Prostate gland (tissue), 2 donors: ENCODE measurements at regions not wholly inside any gene's neighbourhood (a gene's known extent, or its start where the extent isn't known, plus 50 kb on each side); places are given as distances from the start of the nearest gene placed in this dataset.

ENCODE experiments used
- DNase-seq: peaks from one replicate; pipeline ENCODE4 v3.0.0-alpha.2; 2019; ENCODE audit warnings: low spot score
- H3K27ac ChIP-seq, 2 donors: fragments of 200-600 bp; sonication (generic); 2 replicates each; pipeline ENCODE4 v1.5.1; 2017 to 2019
- H3K27me3 ChIP-seq: fragments of 200-600 bp; sonication (generic); replicated peaks from 2 replicates; pipeline ENCODE4 v1.5.1; 2019; ENCODE audit not compliant: insufficient read depth
- H3K36me3 ChIP-seq, 2 donors: fragments of 200-600 bp; sonication (generic); 1 replicate in 1 of 2; 2 replicates in 1 of 2; pipeline versions ENCODE4 v1.5.1 to v1.8.1; 2017 to 2019
- H3K4me1 ChIP-seq: fragments of 200-600 bp; sonication (generic); replicated peaks from 2 replicates; pipeline ENCODE4 v1.5.1; 2019
- H3K4me3 ChIP-seq, 2 donors: fragments of 200-600 bp; sonication (generic); 2 replicates each; pipeline ENCODE4 v1.5.1; 2017 to 2019
- H3K9me3 ChIP-seq: fragments of 200-600 bp; sonication (generic); 2 replicates; pipeline ENCODE4 v1.5.1; 2017
- POLR2A ChIP-seq: fragments of 450-650 bp; IDR thresholded peaks from one replicate; pipeline ENCODE4 v1.6.1; 2016; ENCODE audit warnings: antibody characterized with exemption, mild to moderate bottlenecking
- POLR2AphosphoS5 ChIP-seq: sonication (generic); formaldehyde crosslinking; IDR thresholded peaks from one replicate; pipeline ENCODE4 v1.6.1; 2017; ENCODE audit warnings: antibody characterized with exemption
- WGBS: methylation state at CpG from one replicate; pipeline ENCODE4 v1.1.5; 2018; 5-methylcytosine and 5-hydroxymethylcytosine counted together
- intact Hi-C: fragments of 100-400 bp; cut with DNase I; formaldehyde crosslinking; loops from one replicate; pipeline ENCODE4 v1.14.2; 2022
- TF ChIP-seq, protein P1 (sequence below), 4 experiments: fragments of 200-600 bp in 2 of 4; fragments of 450-650 bp in 2 of 4; sonication (generic) in 2 of 4; IDR thresholded peaks; 1 replicate in 3 of 4; 2 replicates in 1 of 4; pipeline ENCODE4 v1.5.1; 2016 to 2019; ENCODE audit warnings: antibody characterized with exemption in 4 of 4, mild to moderate bottlenecking in 2 of 4, moderate library complexity in 2 of 4

DNA sequence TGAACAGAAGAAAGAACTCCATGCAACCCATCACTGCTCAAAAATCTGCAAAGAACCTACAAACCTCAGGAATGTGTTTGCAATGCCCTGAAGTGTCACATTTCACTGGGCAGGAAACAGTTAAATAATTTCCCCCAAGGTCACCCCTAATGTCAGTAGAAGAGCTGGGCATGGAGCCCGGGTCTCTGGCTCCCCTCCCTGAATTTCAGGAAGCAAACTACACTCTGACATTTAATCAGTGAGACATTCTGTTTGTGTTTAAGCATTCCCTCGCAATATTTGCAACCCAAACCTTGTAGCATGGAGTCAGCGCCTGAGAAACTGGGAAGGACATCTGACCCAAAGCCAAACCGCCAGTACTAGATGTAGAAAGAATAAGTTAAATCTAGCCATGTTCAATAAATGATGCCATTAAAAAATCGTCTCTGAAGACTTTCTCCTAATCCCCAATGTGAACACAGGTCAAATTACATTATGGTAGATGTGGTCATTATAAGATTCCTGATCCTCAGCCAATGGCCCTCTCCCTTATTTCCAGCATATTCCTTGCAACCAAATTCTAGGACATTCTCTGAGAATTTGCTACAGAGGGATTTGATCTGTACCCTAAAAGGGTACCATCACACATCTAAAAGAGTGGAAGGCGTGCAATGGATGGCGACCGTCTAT, 91.2 kb upstream of the ADTRP start:
- intact Hi-C loops = no loop called here
- TF ChIP-seq POLR2A = no peak
- TF ChIP-seq, protein P1, sequence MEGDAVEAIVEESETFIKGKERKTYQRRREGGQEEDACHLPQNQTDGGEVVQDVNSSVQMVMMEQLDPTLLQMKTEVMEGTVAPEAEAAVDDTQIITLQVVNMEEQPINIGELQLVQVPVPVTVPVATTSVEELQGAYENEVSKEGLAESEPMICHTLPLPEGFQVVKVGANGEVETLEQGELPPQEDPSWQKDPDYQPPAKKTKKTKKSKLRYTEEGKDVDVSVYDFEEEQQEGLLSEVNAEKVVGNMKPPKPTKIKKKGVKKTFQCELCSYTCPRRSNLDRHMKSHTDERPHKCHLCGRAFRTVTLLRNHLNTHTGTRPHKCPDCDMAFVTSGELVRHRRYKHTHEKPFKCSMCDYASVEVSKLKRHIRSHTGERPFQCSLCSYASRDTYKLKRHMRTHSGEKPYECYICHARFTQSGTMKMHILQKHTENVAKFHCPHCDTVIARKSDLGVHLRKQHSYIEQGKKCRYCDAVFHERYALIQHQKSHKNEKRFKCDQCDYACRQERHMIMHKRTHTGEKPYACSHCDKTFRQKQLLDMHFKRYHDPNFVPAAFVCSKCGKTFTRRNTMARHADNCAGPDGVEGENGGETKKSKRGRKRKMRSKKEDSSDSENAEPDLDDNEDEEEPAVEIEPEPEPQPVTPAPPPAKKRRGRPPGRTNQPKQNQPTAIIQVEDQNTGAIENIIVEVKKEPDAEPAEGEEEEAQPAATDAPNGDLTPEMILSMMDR (IDR thresholded peaks at IDR 0.05) = no peak
- WGBS = 47% methylated on average over 8 of the region's 8 CpGs
- H3K36me3 ChIP-seq = no peaks in the 10 kb centered on the region
- no peak for DNase-seq
- no peaks in the 10 kb centered on the region for H3K27me3 ChIP-seq
- H3K27ac ChIP-seq = no peak overlapping the region
- no peaks in the 10 kb centered on the region for H3K4me1 ChIP-seq
- no peaks in the 10 kb centered on the region for H3K9me3 ChIP-seq
- no peak overlapping the region for H3K4me3 ChIP-seq

DNA sequence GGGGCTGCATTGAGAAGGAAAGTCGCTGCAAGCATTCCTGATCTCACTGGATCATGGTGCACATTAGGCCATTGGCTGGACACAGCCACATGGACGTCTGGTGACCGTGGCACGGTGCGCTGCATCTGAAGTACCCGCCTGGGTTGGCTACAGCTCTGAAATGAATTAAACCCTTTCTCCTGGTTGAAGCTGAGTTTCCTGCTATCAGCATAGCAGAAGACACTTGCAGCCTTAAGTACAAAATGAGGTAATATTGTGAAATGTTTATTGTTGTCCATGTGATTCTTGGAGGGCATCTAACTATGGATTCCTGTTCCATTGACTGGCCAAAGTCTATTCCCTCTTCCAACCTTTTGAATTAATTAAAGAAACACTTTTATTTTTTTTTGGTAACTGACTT, 89.8 kb upstream of the ADTRP start:
- WGBS = 95% methylated on average over 6 of the region's 6 CpGs
- Histone ChIP-seq H3K9me3 (no peaks in the 10 kb centered on the region), H3K27ac (no peak overlapping the region), H3K36me3 (no peaks in the 10 kb centered on the region), H3K4me1 (no peaks in the 10 kb centered on the region), H3K27me3 (no peaks in the 10 kb centered on the region), H3K4me3 (no peak overlapping the region)
- TF ChIP-seq, protein P1 (IDR thresholded peaks at IDR 0.05) = no peak
- no peak for TF ChIP-seq POLR2A
- no peak for TF ChIP-seq POLR2AphosphoS5
- intact Hi-C loops = no loop called here
- DNase-seq = no peak

DNA sequence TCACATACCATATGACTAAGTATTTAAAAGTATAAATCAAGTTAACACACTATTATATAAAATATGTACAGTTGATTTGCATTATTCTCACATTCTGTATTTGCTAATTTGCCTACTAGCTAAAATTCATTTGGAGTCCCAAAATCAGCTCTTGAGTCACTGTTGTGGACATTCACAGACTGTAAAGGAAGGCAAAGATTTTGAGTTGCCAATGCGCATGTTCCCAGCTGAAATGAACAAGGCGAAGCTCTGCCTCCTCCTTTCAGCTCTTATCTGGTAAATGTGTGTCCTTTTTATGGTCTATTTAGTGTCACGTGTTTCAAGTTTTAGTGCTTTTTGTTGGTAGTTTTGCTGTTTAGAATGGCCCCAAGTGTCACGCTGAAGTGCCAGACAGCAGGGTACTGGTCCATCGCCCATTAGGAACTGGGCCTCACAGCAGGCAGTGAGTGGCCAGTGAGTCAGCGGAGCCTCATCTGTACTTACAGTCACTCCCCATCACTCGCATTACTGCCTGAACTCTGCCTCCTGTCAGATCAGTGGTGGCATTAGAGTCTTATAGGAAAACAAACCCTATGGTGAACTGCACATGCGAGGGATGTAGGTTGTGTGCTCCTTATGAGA, 87.2 kb upstream of the ADTRP start:
- Histone ChIP-seq H3K27ac (no peak overlapping the region), H3K4me1 (no peaks in the 10 kb centered on the region), H3K4me3 (no peak overlapping the region), H3K27me3 (no peaks in the 10 kb centered on the region), H3K9me3 (no peaks in the 10 kb centered on the region), H3K36me3 (no peaks in the 10 kb centered on the region)
- intact Hi-C loops = no loop called here
- no peak for TF ChIP-seq POLR2A
- WGBS = 88% methylated on average over 8 of the region's 8 CpGs
- no peak for DNase-seq

DNA sequence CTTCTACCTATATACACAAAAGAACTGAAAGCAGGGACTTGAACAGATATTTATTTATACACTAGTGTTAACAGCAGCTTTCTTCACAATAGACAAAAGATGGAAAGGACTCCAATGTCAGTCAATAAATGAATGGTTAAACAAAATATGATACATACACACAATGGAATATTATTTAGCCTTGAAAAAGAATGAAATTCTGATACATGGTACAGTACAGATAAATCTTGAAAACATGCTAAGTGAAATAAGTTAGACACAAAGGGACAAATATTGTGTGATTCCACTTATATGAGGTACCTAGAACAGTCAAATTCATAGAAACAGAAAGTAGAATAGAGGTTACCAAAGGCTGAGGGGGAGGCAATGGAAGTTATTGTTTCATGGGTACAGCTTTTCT, 79.8 kb upstream of the ADTRP start:
- TF ChIP-seq POLR2AphosphoS5 (no peak), POLR2A (no peak)
- TF ChIP-seq, protein P1 (IDR thresholded peaks at IDR 0.05) = no peak
- intact Hi-C loops = no loop called here
- Histone ChIP-seq H3K4me1 (no peaks in the 10 kb centered on the region), H3K4me3 (no peak overlapping the region), H3K27ac (no peak overlapping the region), H3K9me3 (no peaks in the 10 kb centered on the region), H3K36me3 (no peaks in the 10 kb centered on the region), H3K27me3 (no peaks in the 10 kb centered on the region)
- no peak for DNase-seq

DNA sequence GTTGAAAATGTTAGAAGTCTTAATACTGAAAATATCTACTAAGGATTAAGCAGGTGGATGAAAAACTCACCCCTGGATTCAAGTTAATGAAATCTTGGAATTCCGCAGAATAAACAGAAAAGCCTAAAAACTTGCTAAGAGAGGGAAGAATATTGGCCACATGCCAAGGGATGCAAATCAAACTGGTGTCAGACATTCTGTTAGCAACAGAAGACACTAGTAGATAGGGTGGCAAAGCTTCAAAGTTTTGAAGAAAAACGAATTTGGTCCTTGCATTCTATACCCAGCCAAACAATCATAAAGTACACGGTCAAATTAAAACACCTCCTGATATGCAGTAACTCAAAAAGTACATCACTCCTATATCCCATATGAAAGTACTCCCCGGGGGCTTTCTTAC, 77.1 kb upstream of the ADTRP start:
- H3K9me3 ChIP-seq = no peaks in the 10 kb centered on the region
- no peak overlapping the region for H3K4me3 ChIP-seq
- 91% methylated on average over 4 of the region's 4 CpGs for WGBS
- H3K27me3 ChIP-seq = no peaks in the 10 kb centered on the region
- no peaks in the 10 kb centered on the region for H3K36me3 ChIP-seq
- no peak overlapping the region for H3K27ac ChIP-seq
- DNase-seq = no peak
- H3K4me1 ChIP-seq = no peaks in the 10 kb centered on the region
- TF ChIP-seq POLR2AphosphoS5 = no peak
- TF ChIP-seq, protein P1 (IDR thresholded peaks at IDR 0.05) = no peak
- no peak for TF ChIP-seq POLR2A
- intact Hi-C loops = no loop called here
